ENCODE measurements at regions not wholly inside any gene's neighbourhood (a gene's known extent, or its start where the extent isn't known, plus 50 kb on each side); places are given as distances from the start of the nearest gene placed in this dataset.

GRCh38 chr5:129228577-129228976 is 134.0 kb downstream of the ISOC1 start:
- Histone ChIP-seq H3K4me1 (ENCODE audit: insufficient read depth, low read length) (no peaks in the 10 kb centered on the region), H3K4me3 (ENCODE audit: low read length) (no peak overlapping the region), H3K36me3 (ENCODE audit: insufficient read depth, low read length) (no peaks in the 10 kb centered on the region), H3K27me3 (ENCODE audit: control insufficient read depth in 1 of 2, insufficient read depth in 2 of 2, low read length in 2 of 2) (no peaks in the 10 kb centered on the region), H3K9me3 (ENCODE audit: control insufficient read depth in 1 of 2, insufficient read depth in 1 of 2, low read length in 2 of 2) (peaks cover 0 to 5% of the 10 kb centered on the region in 2 experiments), H3K27ac (ENCODE audit: low read depth in 1 of 2, low read length in 2 of 2) (no peak overlapping the region)
- Mint-ChIP-seq H3K36me3 (ENCODE audit: low read depth) (no peaks in the 10 kb centered on the region), H3K27me3 (no peaks in the 10 kb centered on the region), H3K4me1 (ENCODE audit: low read depth) (no peaks in the 10 kb centered on the region), H3K9me3 (peaks cover 4% of the 10 kb centered on the region), H3K27ac (no peak overlapping the region), H3K4me3 (no peak overlapping the region)
- ChIA-PET CTCF (no interaction called here), POLR2A (no interaction called here)
- ATAC-seq (ENCODE audit: poor library complexity) = no peak
- TF ChIP-seq, protein P1, sequence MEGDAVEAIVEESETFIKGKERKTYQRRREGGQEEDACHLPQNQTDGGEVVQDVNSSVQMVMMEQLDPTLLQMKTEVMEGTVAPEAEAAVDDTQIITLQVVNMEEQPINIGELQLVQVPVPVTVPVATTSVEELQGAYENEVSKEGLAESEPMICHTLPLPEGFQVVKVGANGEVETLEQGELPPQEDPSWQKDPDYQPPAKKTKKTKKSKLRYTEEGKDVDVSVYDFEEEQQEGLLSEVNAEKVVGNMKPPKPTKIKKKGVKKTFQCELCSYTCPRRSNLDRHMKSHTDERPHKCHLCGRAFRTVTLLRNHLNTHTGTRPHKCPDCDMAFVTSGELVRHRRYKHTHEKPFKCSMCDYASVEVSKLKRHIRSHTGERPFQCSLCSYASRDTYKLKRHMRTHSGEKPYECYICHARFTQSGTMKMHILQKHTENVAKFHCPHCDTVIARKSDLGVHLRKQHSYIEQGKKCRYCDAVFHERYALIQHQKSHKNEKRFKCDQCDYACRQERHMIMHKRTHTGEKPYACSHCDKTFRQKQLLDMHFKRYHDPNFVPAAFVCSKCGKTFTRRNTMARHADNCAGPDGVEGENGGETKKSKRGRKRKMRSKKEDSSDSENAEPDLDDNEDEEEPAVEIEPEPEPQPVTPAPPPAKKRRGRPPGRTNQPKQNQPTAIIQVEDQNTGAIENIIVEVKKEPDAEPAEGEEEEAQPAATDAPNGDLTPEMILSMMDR (IDR thresholded peaks at IDR 0.05) = no peak
- intact Hi-C loops (cut with DNase I, micrococcal nuclease) = no loop called here
- DNase-seq = no peak

DNA sequence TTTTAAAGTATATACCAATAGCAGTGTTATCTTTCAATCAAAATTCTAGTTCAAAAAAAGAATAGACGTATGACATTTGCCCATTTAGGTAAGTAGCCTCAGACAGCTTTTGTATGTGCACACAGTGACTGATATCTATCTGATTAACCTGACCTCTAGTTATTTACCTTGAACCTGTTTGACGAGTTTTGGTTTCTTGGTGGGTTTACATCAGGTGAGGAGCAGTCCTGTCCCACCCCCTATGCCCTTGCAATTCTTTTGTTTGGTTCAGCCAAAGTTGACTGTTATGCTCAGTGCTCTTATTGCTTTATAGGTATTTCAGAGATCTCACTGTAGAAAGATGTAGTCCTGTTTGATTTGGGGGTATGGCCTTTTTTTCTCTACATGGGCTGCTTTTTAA is 147.2 kb downstream of the ISOC1 start:
- H3K27ac ChIP-seq (ENCODE audit: low read depth in 1 of 2, low read length in 2 of 2) = no peak overlapping the region
- no peak for DNase-seq
- Mint-ChIP-seq H3K36me3 (ENCODE audit: low read depth) (no peaks in the 10 kb centered on the region), H3K9me3 (no peaks in the 10 kb centered on the region), H3K4me1 (ENCODE audit: low read depth) (no peaks in the 10 kb centered on the region), H3K4me3 (no peak overlapping the region), H3K27ac (no peak overlapping the region), H3K27me3 (no peaks in the 10 kb centered on the region)
- no peaks in the 10 kb centered on the region for H3K9me3 ChIP-seq (ENCODE audit: control insufficient read depth in 1 of 2, insufficient read depth in 1 of 2, low read length in 2 of 2)
- H3K36me3 ChIP-seq (ENCODE audit: insufficient read depth, low read length) = no peaks in the 10 kb centered on the region
- no peak for ATAC-seq (ENCODE audit: poor library complexity)
- intact Hi-C loops (cut with DNase I, micrococcal nuclease) = no loop called here
- H3K4me1 ChIP-seq (ENCODE audit: insufficient read depth, low read length) = no peaks in the 10 kb centered on the region
- H3K27me3 ChIP-seq (ENCODE audit: control insufficient read depth in 1 of 2, insufficient read depth in 2 of 2, low read length in 2 of 2) = no peaks in the 10 kb centered on the region
- H3K4me3 ChIP-seq (ENCODE audit: low read length) = no peak overlapping the region
- TF ChIP-seq, protein P1 (IDR thresholded peaks at IDR 0.05) = no peak
- CTCF ChIA-PET = no interaction called here
- POLR2A ChIA-PET = no interaction called here

- Mint-ChIP-seq H3K9me3 (no peaks in the 10 kb centered on the region), H3K27ac (no peak overlapping the region), H3K36me3 (ENCODE audit: low read depth) (no peaks in the 10 kb centered on the region), H3K27me3 (no peaks in the 10 kb centered on the region), H3K4me3 (no peak overlapping the region), H3K4me1 (ENCODE audit: low read depth) (no peaks in the 10 kb centered on the region)
- ChIA-PET CTCF (no interaction called here), POLR2A (no interaction called here)
- Histone ChIP-seq H3K4me3 (ENCODE audit: low read length) (no peak overlapping the region), H3K27ac (ENCODE audit: low read depth in 1 of 2, low read length in 2 of 2) (no peak overlapping the region), H3K9me3 (ENCODE audit: control insufficient read depth in 1 of 2, insufficient read depth in 1 of 2, low read length in 2 of 2) (no peaks in the 10 kb centered on the region), H3K36me3 (ENCODE audit: insufficient read depth, low read length) (no peaks in the 10 kb centered on the region), H3K4me1 (ENCODE audit: insufficient read depth, low read length) (no peaks in the 10 kb centered on the region), H3K27me3 (ENCODE audit: control insufficient read depth in 1 of 2, insufficient read depth in 2 of 2, low read length in 2 of 2) (no peaks in the 10 kb centered on the region)
- intact Hi-C loops (cut with DNase I, micrococcal nuclease) = no loop called here
- ATAC-seq (ENCODE audit: poor library complexity) = no peak
- DNase-seq = no peak
- TF ChIP-seq, protein P1 (IDR thresholded peaks at IDR 0.05) = no peak
Observed at GRCh38 chr5:129243039-129243438, 148.5 kb downstream of the ISOC1 start.
